Esophagus muscularis mucosa (tissue), 4 donors: ENCODE measurements at regions not wholly inside any gene's neighbourhood (a gene's known extent, or its start where the extent isn't known, plus 50 kb on each side); places are given as distances from the start of the nearest gene placed in this dataset.
"Not testable (repeated sequence)": the region's sequence is repeated elsewhere in the genome, so short reads cannot be mapped to it uniquely, and the experiment has no call there.

Source experiments
- DNase-seq: peaks from one replicate; pipeline ENCODE4 v3.0.0-alpha.2; 2017; ENCODE audit errors: extremely low spot score
- H3K27ac ChIP-seq, 4 donors: fragments of 200-600 bp; sonication (generic); replicated peaks in 1 of 4; 1 replicate in 3 of 4; 2 replicates in 1 of 4; pipeline ENCODE4 v1.5.1; 2016 to 2019; ENCODE audit warnings: mild to moderate bottlenecking in 1 of 4
- H3K27me3 ChIP-seq, 4 donors: fragments of 200-600 bp; sonication (generic); one replicate each; pipeline versions ENCODE4 v1.5.1 to v1.6.0; 2016 to 2019
- H3K36me3 ChIP-seq, 4 donors: fragments of 200-600 bp; sonication (generic); one replicate each; pipeline ENCODE4 v1.5.1; 2016 to 2019
- H3K4me1 ChIP-seq, 4 donors: fragments of 200-600 bp; sonication (generic); one replicate each; pipeline ENCODE4 v1.5.1; 2016 to 2019
- H3K4me3 ChIP-seq, 4 donors: fragments of 200-600 bp; sonication (generic); 1 replicate in 2 of 4; 2 replicates in 2 of 4; pipeline ENCODE4 v1.5.1; 2016 to 2019; ENCODE audit warnings: mild to moderate bottlenecking in 4 of 4, moderate library complexity in 1 of 4
- H3K9me3 ChIP-seq, 4 donors: fragments of 200-600 bp; sonication (generic); 1 replicate in 3 of 4; 2 replicates in 1 of 4; pipeline ENCODE4 v1.5.1; 2016 to 2019
- CTCF ChIP-seq, 3 experiments: fragments of 200-600 bp in 2 of 3; fragments of 450-650 bp in 1 of 3; sonication (generic) in 2 of 3; IDR thresholded peaks; one replicate each; pipeline ENCODE4 v1.5.1; 2017 to 2019; ENCODE audit warnings: antibody characterized with exemption in 3 of 3, mild to moderate bottlenecking in 2 of 3, moderate library complexity in 1 of 3
- EP300 ChIP-seq: sonication (generic); formaldehyde crosslinking; IDR thresholded peaks from one replicate; pipeline ENCODE4 v1.6.1; 2017; ENCODE audit warnings: antibody characterized with exemption
- POLR2A ChIP-seq: fragments of 450-650 bp; IDR thresholded peaks from one replicate; pipeline ENCODE4 v1.6.1; 2017; ENCODE audit warnings: antibody characterized with exemption, moderate library complexity, mild to moderate bottlenecking, low read depth
- POLR2AphosphoS5 ChIP-seq, 2 donors: sonication (generic); formaldehyde crosslinking; IDR thresholded peaks; one replicate each; pipeline ENCODE4 v1.6.1; 2017; ENCODE audit warnings: antibody characterized with exemption in 2 of 2
- WGBS: methylation state at CpG from one replicate; pipeline ENCODE4 v1.1.5; 2018; 5-methylcytosine and 5-hydroxymethylcytosine counted together
- intact Hi-C: fragments of 100-400 bp; cut with DNase I; formaldehyde crosslinking; loops from one replicate; pipeline ENCODE4 v1.15.1; 2023

GRCh38 chr5:39933061-39933460 is 508.3 kb upstream of the DAB2 start:
- intact Hi-C loops = no loop called here
- no peaks in the 10 kb centered on the region for H3K4me1 ChIP-seq

GRCh38 chr5:39928709-39929108 is 503.9 kb upstream of the DAB2 start:
- Histone ChIP-seq H3K4me3 (no peak overlapping the region), H3K27ac (no peak overlapping the region), H3K4me1 (no peaks in the 10 kb centered on the region), H3K27me3 (no peaks in the 10 kb centered on the region), H3K36me3 (no peaks in the 10 kb centered on the region), H3K9me3 (peaks cover 0 to 4% (median 0%) of the 10 kb centered on the region in 4 donors)
- no peak for DNase-seq
- intact Hi-C loops = no loop called here
- TF ChIP-seq POLR2AphosphoS5 (IDR thresholded peaks at IDR 0.05) (no peak), POLR2A (no peak), EP300 (no peak), CTCF (IDR thresholded peaks at IDR 0.05) (no peak)
- WGBS = 84% methylated on average over 6 of the region's 6 CpGs

More at GRCh38 chr5:39933061-39933460, 508.3 kb upstream of the DAB2 start:
- no peaks in the 10 kb centered on the region for H3K27me3 ChIP-seq
- H3K36me3 ChIP-seq = no peaks in the 10 kb centered on the region
- H3K9me3 ChIP-seq = peaks cover 0 to 4% (median 0%) of the 10 kb centered on the region in 4 donors
- 89% methylated on average over 1 of the region's 1 CpG for WGBS
- TF ChIP-seq CTCF (IDR thresholded peaks at IDR 0.05) (no peak), POLR2AphosphoS5 (IDR thresholded peaks at IDR 0.05) (no peak), POLR2A (no peak), EP300 (no peak)
- DNase-seq = no peak
- H3K27ac ChIP-seq = no peak overlapping the region
- no peak overlapping the region for H3K4me3 ChIP-seq

GRCh38 chr5:39919876-39920275 is 495.1 kb upstream of the DAB2 start:
- no peak for TF ChIP-seq EP300
- no peak for TF ChIP-seq POLR2AphosphoS5 (IDR thresholded peaks at IDR 0.05)
- TF ChIP-seq CTCF (IDR thresholded peaks at IDR 0.05) = no peak
- no peak for TF ChIP-seq POLR2A
- 75% methylated on average over 1 of the region's 1 CpG for whole genome bisulfite sequencing
- DNase-seq = no peak
- no peak overlapping the region for H3K4me3 ChIP-seq
- H3K27ac ChIP-seq = no peak overlapping the region
- H3K4me1 ChIP-seq = no peaks in the 10 kb centered on the region
- H3K36me3 ChIP-seq = no peaks in the 10 kb centered on the region
- intact Hi-C loops = no loop called here
- H3K27me3 ChIP-seq = no peaks in the 10 kb centered on the region
- H3K9me3 ChIP-seq = no peaks in the 10 kb centered on the region

GRCh38 chr5:39912906-39913305 is 488.1 kb upstream of the DAB2 start:
- H3K27me3 ChIP-seq = no peaks in the 10 kb centered on the region
- TF ChIP-seq POLR2A = no peak
- TF ChIP-seq CTCF (IDR thresholded peaks at IDR 0.05) = no peak
- TF ChIP-seq POLR2AphosphoS5 (IDR thresholded peaks at IDR 0.05) = no peak
- TF ChIP-seq EP300 = no peak
- peaks cover 0 to under 1% (median 0%) of the 10 kb centered on the region in 4 donors for H3K9me3 ChIP-seq
- H3K4me3 ChIP-seq = no peak overlapping the region
- no peaks in the 10 kb centered on the region for H3K36me3 ChIP-seq
- DNase-seq = no peak
- H3K4me1 ChIP-seq = no peaks in the 10 kb centered on the region
- intact Hi-C loops = no loop called here
- H3K27ac ChIP-seq = no peak overlapping the region

GRCh38 chr5:39907267-39907951 is 482.6 kb upstream of the DAB2 start:
- H3K27ac ChIP-seq, DNase-seq, H3K36me3 ChIP-seq, H3K9me3 ChIP-seq, H3K4me3 ChIP-seq, H3K27me3 ChIP-seq, intact Hi-C loops: not testable (repeated sequence)
- H3K4me1 ChIP-seq = peaks cover 0 to 15% (median 10%) of the 10 kb centered on the region in 4 donors
- 89% methylated on average over 13 of the region's 19 CpGs for WGBS
